CD8-positive, alpha-beta memory T cell (primary cell): ENCODE measurements at regions not wholly inside any gene's neighbourhood (a gene's known extent, or its start where the extent isn't known, plus 50 kb on each side); places are given as distances from the start of the nearest gene placed in this dataset.

Experiments
- CTCF ChIA-PET: fragments of 350-600 bp; sonication (Branson Sonifier 250); formaldehyde crosslinking; loops from one replicate; lab custom pipeline; 2021; ENCODE audit warnings: antibody characterized with exemption; lab: Charles Lee
- POLR2A ChIA-PET: fragments of 350-600 bp; sonication (Branson Sonifier 250); formaldehyde crosslinking; loops from one replicate; lab custom pipeline; 2021; ENCODE audit warnings: antibody characterized with exemption; lab: Charles Lee
- DNase-seq, 5 donors: peaks; one replicate each; pipeline versions ENCODE4 v3.0.0 to v3.0.0-alpha.2; 2020 to 2022; ENCODE audit warnings: mixed read lengths in 1 of 5
- H3K27ac ChIP-seq: one replicate; pipeline ENCODE4 v1.7.0; 2013; ENCODE audit warnings: low read depth, mild to moderate bottlenecking, low read length, moderate library complexity
- H3K27me3 ChIP-seq: 2 replicates; pipeline ENCODE4 v1.7.0; 2013; ENCODE audit warnings: low read length, mild to moderate bottlenecking; ENCODE audit not compliant: insufficient read depth, poor library complexity, severe bottlenecking
- H3K36me3 ChIP-seq: 2 replicates; pipeline ENCODE4 v1.7.0; 2013; ENCODE audit warnings: mild to moderate bottlenecking, low read length, moderate library complexity; ENCODE audit not compliant: insufficient read depth
- H3K4me1 ChIP-seq: 2 replicates; pipeline ENCODE4 v1.7.0; 2013; ENCODE audit warnings: mild to moderate bottlenecking, low read length, moderate library complexity; ENCODE audit not compliant: insufficient read depth
- H3K4me3 ChIP-seq: 2 replicates; pipeline ENCODE4 v1.7.0; 2013; ENCODE audit warnings: mild to moderate bottlenecking, low read length
- H3K9me3 ChIP-seq: 2 replicates; pipeline ENCODE4 v1.7.0; 2013; ENCODE audit warnings: mild to moderate bottlenecking, low read length
- H3K27ac Mint-ChIP-seq, 8 donors: one replicate each; pipeline ENCODE4 v1.8.0; 2020 to 2021; ENCODE audit warnings: mixed read lengths in 8 of 8, mild to moderate bottlenecking in 6 of 8, inconsistent platforms in 3 of 8, moderate library complexity in 3 of 8
- H3K27me3 Mint-ChIP-seq, 2 donors: one replicate each; pipeline ENCODE4 v1.8.0; 2020 to 2021; ENCODE audit warnings: mixed read lengths in 2 of 2, mild to moderate bottlenecking in 1 of 2, moderate library complexity in 1 of 2
- H3K36me3 Mint-ChIP-seq, 3 donors: one replicate each; pipeline ENCODE4 v1.8.0; 2020 to 2021; ENCODE audit warnings: mixed read lengths in 3 of 3, inconsistent platforms in 1 of 3, mild to moderate bottlenecking in 1 of 3
- H3K4me1 Mint-ChIP-seq, 3 donors: one replicate each; pipeline ENCODE4 v1.8.0; 2020 to 2021; ENCODE audit warnings: mixed read lengths in 3 of 3, inconsistent platforms in 1 of 3, mild to moderate bottlenecking in 1 of 3
- H3K4me3 Mint-ChIP-seq, 7 donors: one replicate each; pipeline ENCODE4 v1.8.0; 2020 to 2021; ENCODE audit warnings: mixed read lengths in 7 of 7, mild to moderate bottlenecking in 6 of 7, moderate library complexity in 4 of 7, inconsistent platforms in 2 of 7
- H3K9me3 Mint-ChIP-seq, 5 donors: one replicate each; pipeline ENCODE4 v1.8.0; 2020 to 2022; ENCODE audit warnings: mixed read lengths in 5 of 5, mild to moderate bottlenecking in 3 of 5, moderate library complexity in 2 of 5, inconsistent platforms in 1 of 5

GRCh38 chr10:29109707-29110571 lies 178.9 kb upstream of the LYZL1 start:
- Histone ChIP-seq H3K9me3 (no peaks in the 10 kb centered on the region), H3K27me3 (no peaks in the 10 kb centered on the region), H3K4me3 (no peak overlapping the region), H3K4me1 (no peaks in the 10 kb centered on the region), H3K36me3 (no peaks in the 10 kb centered on the region), H3K27ac (no peak overlapping the region)
- Mint-ChIP-seq H3K27me3 (peaks cover 0 to 3% of the 10 kb centered on the region in 2 donors), H3K4me1 (no peaks in the 10 kb centered on the region), H3K4me3 (no peak overlapping the region), H3K36me3 (no peaks in the 10 kb centered on the region), H3K9me3 (peaks cover 0 to 8% (median 0%) of the 10 kb centered on the region in 5 donors), H3K27ac (no peak overlapping the region)
- CTCF ChIA-PET = no interaction called here
- POLR2A ChIA-PET = no interaction called here
- DNase-seq = no peak

GRCh38 chr10:29112827-29113615 lies 175.8 kb upstream of the LYZL1 start:
- no peak for DNase-seq
- H3K9me3 Mint-ChIP-seq = peaks cover 6 to 19% (median 13%) of the 10 kb centered on the region in 5 donors
- ChIA-PET CTCF (no interaction called here), POLR2A (no interaction called here)
- H3K27ac Mint-ChIP-seq = no peak overlapping the region
- no peaks in the 10 kb centered on the region for H3K27me3 ChIP-seq
- no peaks in the 10 kb centered on the region for H3K36me3 Mint-ChIP-seq
- H3K27ac ChIP-seq = no peak overlapping the region
- H3K4me3 ChIP-seq = no peak overlapping the region
- no peaks in the 10 kb centered on the region for H3K4me1 ChIP-seq
- H3K4me3 Mint-ChIP-seq = no peak overlapping the region
- H3K9me3 ChIP-seq = no peaks in the 10 kb centered on the region
- peaks cover 0 to 3% of the 10 kb centered on the region in 2 donors for H3K27me3 Mint-ChIP-seq
- no peaks in the 10 kb centered on the region for H3K36me3 ChIP-seq
- H3K4me1 Mint-ChIP-seq = no peaks in the 10 kb centered on the region

DNA sequence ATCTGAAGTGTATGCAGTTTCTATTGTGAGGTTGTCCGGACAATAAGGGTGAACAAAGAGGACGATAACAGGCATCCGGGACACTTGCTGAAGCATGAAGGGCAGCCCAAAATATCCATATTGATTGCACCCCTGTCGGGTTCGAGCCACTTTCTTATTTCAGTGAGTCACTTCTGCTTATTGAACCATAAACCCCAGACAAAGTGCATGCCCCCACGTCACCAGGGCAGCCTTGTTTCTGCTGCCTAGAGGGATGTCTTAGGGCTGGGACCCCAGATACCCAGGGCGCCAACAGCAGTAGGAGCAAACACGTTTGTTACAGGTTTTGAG lies 175.3 kb upstream of the LYZL1 start:
- POLR2A ChIA-PET = no interaction called here

DNA sequence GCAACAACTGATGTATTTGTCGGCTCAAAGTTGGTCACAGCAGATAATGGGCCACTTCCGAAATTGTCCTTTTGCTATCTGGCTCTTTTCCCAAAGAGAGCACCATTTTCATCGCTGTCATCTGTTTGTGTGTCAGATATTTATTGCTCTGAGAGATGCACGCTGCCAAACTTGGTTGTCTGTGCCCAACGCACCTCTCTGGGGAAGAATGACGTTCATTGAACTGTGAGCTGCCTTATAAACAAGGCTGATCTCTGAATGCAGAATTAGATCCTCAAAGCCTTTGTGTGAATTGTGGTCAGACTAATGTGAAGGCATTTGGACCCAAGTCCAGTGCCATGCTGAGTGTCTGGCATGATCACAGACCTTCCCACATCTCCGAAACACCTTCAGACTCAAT lies 174.7 kb upstream of the LYZL1 start:
- Histone ChIP-seq H3K27me3 (no peaks in the 10 kb centered on the region), H3K9me3 (no peaks in the 10 kb centered on the region), H3K36me3 (no peaks in the 10 kb centered on the region), H3K27ac (no peak overlapping the region), H3K4me3 (no peak overlapping the region), H3K4me1 (no peaks in the 10 kb centered on the region)
- DNase-seq = no peak
- no peak overlapping the region for H3K4me3 Mint-ChIP-seq
- no peaks in the 10 kb centered on the region for H3K4me1 Mint-ChIP-seq
- peaks cover 0 to 7% of the 10 kb centered on the region in 2 donors for H3K27me3 Mint-ChIP-seq
- CTCF ChIA-PET = no interaction called here
- no peaks in the 10 kb centered on the region for H3K36me3 Mint-ChIP-seq
- H3K27ac Mint-ChIP-seq = no peak overlapping the region
- POLR2A ChIA-PET = no interaction called here
- peaks cover 15 to 21% (median 16%) of the 10 kb centered on the region in 5 donors for H3K9me3 Mint-ChIP-seq

More for the DNA sequence above, 175.3 kb upstream of the LYZL1 start:
- H3K36me3 Mint-ChIP-seq = no peaks in the 10 kb centered on the region
- no peak for DNase-seq
- CTCF ChIA-PET = no interaction called here
- H3K4me1 Mint-ChIP-seq = no peaks in the 10 kb centered on the region
- peaks cover 0 to 3% of the 10 kb centered on the region in 2 donors for H3K27me3 Mint-ChIP-seq
- H3K27ac Mint-ChIP-seq = no peak overlapping the region
- Histone ChIP-seq H3K4me3 (no peak overlapping the region), H3K36me3 (no peaks in the 10 kb centered on the region), H3K27ac (no peak overlapping the region), H3K27me3 (no peaks in the 10 kb centered on the region), H3K4me1 (no peaks in the 10 kb centered on the region), H3K9me3 (no peaks in the 10 kb centered on the region)
- H3K4me3 Mint-ChIP-seq = no peak overlapping the region
- peaks cover 10 to 19% (median 16%) of the 10 kb centered on the region in 5 donors for H3K9me3 Mint-ChIP-seq

DNA sequence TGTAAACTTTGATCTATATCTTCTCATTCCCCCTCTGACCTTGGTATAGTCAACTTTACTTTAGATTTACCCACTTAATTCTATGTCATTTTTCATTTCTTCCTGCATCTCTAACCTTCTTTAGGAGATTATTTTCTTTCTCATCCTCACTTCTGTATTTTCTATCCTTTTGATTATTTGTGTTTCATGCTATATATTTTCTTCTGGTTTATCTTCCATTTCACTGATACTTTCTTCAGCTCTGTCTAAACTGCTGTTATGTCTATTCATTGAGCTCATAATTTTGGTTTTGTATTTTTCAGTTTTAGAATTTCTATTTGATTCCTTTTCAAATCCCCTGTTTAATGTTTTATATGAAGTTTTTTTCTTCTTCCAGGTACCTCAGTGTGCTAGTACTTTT lies 171.1 kb upstream of the LYZL1 start:
- Mint-ChIP-seq H3K4me1 (no peaks in the 10 kb centered on the region), H3K27me3 (peaks cover 0 to 7% of the 10 kb centered on the region in 2 donors), H3K9me3 (peaks cover 15 to 22% (median 20%) of the 10 kb centered on the region in 5 donors), H3K27ac (no peak overlapping the region), H3K36me3 (no peaks in the 10 kb centered on the region), H3K4me3 (no peak overlapping the region)
- no peaks in the 10 kb centered on the region for H3K27me3 ChIP-seq
- CTCF ChIA-PET = no interaction called here
- H3K36me3 ChIP-seq = no peaks in the 10 kb centered on the region
- no peak for DNase-seq
- H3K4me1 ChIP-seq = no peaks in the 10 kb centered on the region
- POLR2A ChIA-PET = no interaction called here
- no peak overlapping the region for H3K27ac ChIP-seq
- H3K4me3 ChIP-seq = no peak overlapping the region
- no peaks in the 10 kb centered on the region for H3K9me3 ChIP-seq

- H3K4me3 Mint-ChIP-seq = no peak overlapping the region
- H3K27ac ChIP-seq = no peak overlapping the region
- CTCF ChIA-PET = interaction anchor here (0.6 kb wide), 1 partner anchor 146 kb away, joined by 3 read pairs; no protein-coding TSS in a partner anchor
These were observed 169.5 kb upstream of the LYZL1 start for GRCh38 chr10:29119374-29119773.

DNA sequence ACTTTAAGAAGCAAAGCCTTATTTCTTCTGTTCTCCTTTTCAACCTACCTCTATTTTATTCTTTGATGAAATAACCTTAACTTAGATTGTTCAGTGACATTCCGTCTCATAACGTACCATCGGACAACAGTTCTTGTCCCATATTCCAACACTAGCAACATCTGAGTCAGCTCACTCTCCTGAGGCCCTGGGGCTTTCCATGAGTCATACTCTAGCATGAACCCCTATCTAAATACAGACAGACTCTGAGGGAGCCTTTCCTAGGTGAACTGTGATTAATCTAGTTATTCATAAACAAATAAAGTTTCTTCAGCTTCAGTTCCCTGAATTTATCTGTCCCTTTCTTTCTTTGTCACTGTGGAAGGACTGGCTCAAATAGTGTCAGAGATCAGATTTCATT lies 168.7 kb upstream of the LYZL1 start:
- no peaks in the 10 kb centered on the region for H3K9me3 ChIP-seq
- H3K27ac Mint-ChIP-seq = no peak overlapping the region
- ChIA-PET POLR2A (no interaction called here), CTCF (no interaction called here)
- DNase-seq = no peak
- no peaks in the 10 kb centered on the region for H3K36me3 Mint-ChIP-seq
- no peak overlapping the region for H3K4me3 Mint-ChIP-seq
- H3K4me3 ChIP-seq = no peak overlapping the region
- H3K27ac ChIP-seq = no peak overlapping the region
- H3K27me3 Mint-ChIP-seq = peaks cover 0 to 4% of the 10 kb centered on the region in 2 donors
- no peaks in the 10 kb centered on the region for H3K4me1 Mint-ChIP-seq
- H3K9me3 Mint-ChIP-seq = peaks cover 14 to 22% (median 15%) of the 10 kb centered on the region in 5 donors
- H3K4me1 ChIP-seq = no peaks in the 10 kb centered on the region
- no peaks in the 10 kb centered on the region for H3K27me3 ChIP-seq
- H3K36me3 ChIP-seq = no peaks in the 10 kb centered on the region

More at GRCh38 chr10:29119374-29119773, 169.5 kb upstream of the LYZL1 start:
- Histone ChIP-seq H3K36me3 (no peaks in the 10 kb centered on the region), H3K9me3 (no peaks in the 10 kb centered on the region), H3K4me3 (no peak overlapping the region), H3K27me3 (no peaks in the 10 kb centered on the region), H3K4me1 (no peaks in the 10 kb centered on the region)
- Mint-ChIP-seq H3K27ac (no peak overlapping the region), H3K27me3 (peaks cover 0 to 7% of the 10 kb centered on the region in 2 donors), H3K9me3 (peaks cover 15 to 22% (median 17%) of the 10 kb centered on the region in 5 donors), H3K4me1 (no peaks in the 10 kb centered on the region), H3K36me3 (no peaks in the 10 kb centered on the region)
- DNase-seq = no peak
- POLR2A ChIA-PET = no interaction called here

DNA sequence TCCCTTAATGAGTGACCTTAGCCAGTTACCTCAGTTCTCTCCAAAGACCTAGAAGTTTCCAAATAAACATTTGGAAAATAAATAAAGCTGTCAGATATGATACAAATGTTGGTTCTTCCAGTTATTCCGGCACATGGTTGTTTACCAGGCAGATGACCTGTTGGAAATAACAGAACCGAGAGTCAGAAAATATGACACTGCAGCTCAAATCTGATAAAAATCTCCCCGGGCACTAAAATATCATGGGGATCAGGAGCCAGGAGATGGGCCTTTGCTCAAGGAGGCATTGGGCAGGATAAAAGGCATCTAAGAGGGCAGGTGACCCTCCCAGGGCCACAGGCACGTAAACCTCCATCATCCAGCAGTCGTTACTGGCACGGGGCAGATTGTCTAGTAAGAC lies 164.0 kb upstream of the LYZL1 start:
- ChIA-PET POLR2A (no interaction called here), CTCF (interaction anchor here (0.7 kb wide), 1 partner anchor 1773 kb away, joined by 3 read pairs; no protein-coding TSS in a partner anchor)
- H3K27me3 Mint-ChIP-seq = peaks cover 3% of the 10 kb centered on the region in 2 donors
- Histone ChIP-seq H3K27ac (no peak overlapping the region), H3K4me3 (no peak overlapping the region), H3K36me3 (no peaks in the 10 kb centered on the region), H3K4me1 (no peaks in the 10 kb centered on the region), H3K9me3 (no peaks in the 10 kb centered on the region), H3K27me3 (no peaks in the 10 kb centered on the region)
- H3K4me1 Mint-ChIP-seq = no peaks in the 10 kb centered on the region
- no peak overlapping the region for H3K4me3 Mint-ChIP-seq
- no peaks in the 10 kb centered on the region for H3K36me3 Mint-ChIP-seq
- no peak for DNase-seq
- peaks cover 0 to 6% (median 3%) of the 10 kb centered on the region in 5 donors for H3K9me3 Mint-ChIP-seq
- no peak overlapping the region for H3K27ac Mint-ChIP-seq
